Fibroblast of mammary gland (primary cell): ENCODE measurements at regions not wholly inside any gene's neighbourhood (a gene's known extent, or its start where the extent isn't known, plus 50 kb on each side); places are given as distances from the start of the nearest gene placed in this dataset.
"Not testable (repeated sequence)": the region's sequence is repeated elsewhere in the genome, so short reads cannot be mapped to it uniquely, and the experiment has no call there.

Source experiments
- DNase-seq: peaks from one replicate; pipeline ENCODE4 v3.0.0-alpha.2; 2010; ENCODE audit warnings: low read depth
- H3K4me3 ChIP-seq: 2 replicates; pipeline ENCODE4 v1.5.1; 2011; ENCODE audit warnings: low read depth, mild to moderate bottlenecking, low read length, moderate library complexity; ENCODE audit not compliant: control insufficient read depth
- TF ChIP-seq, protein P1 (sequence below): conservative IDR thresholded peaks from 2 replicates; pipeline ENCODE4 v1.5.1; 2011; ENCODE audit warnings: low read depth, low read length, inconsistent platforms; ENCODE audit not compliant: control insufficient read depth, insufficient read depth

DNA sequence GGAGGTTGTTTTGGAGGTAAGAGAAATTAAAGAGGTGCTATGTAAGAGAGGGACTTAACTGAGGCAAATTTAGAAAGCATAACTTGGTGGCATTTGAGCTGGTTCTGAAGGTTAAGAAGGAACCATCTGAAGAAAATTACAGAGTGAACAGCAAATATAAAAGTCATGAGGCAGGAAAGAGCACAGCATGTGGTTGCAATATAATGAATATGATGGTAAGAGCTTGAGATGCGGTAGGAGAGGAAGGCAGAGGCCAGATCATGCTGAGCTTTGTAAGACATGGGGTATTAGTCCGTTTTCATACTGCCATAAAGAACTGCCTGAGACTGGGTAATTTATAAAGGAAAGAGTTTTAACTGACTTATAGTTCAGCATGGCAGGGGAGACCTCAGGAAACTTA, 279.1 kb downstream of the UTRN start:
- DNase-seq = no peak
- no peak overlapping the region for H3K4me3 ChIP-seq
- TF ChIP-seq, protein P1, sequence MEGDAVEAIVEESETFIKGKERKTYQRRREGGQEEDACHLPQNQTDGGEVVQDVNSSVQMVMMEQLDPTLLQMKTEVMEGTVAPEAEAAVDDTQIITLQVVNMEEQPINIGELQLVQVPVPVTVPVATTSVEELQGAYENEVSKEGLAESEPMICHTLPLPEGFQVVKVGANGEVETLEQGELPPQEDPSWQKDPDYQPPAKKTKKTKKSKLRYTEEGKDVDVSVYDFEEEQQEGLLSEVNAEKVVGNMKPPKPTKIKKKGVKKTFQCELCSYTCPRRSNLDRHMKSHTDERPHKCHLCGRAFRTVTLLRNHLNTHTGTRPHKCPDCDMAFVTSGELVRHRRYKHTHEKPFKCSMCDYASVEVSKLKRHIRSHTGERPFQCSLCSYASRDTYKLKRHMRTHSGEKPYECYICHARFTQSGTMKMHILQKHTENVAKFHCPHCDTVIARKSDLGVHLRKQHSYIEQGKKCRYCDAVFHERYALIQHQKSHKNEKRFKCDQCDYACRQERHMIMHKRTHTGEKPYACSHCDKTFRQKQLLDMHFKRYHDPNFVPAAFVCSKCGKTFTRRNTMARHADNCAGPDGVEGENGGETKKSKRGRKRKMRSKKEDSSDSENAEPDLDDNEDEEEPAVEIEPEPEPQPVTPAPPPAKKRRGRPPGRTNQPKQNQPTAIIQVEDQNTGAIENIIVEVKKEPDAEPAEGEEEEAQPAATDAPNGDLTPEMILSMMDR = no peak

DNA sequence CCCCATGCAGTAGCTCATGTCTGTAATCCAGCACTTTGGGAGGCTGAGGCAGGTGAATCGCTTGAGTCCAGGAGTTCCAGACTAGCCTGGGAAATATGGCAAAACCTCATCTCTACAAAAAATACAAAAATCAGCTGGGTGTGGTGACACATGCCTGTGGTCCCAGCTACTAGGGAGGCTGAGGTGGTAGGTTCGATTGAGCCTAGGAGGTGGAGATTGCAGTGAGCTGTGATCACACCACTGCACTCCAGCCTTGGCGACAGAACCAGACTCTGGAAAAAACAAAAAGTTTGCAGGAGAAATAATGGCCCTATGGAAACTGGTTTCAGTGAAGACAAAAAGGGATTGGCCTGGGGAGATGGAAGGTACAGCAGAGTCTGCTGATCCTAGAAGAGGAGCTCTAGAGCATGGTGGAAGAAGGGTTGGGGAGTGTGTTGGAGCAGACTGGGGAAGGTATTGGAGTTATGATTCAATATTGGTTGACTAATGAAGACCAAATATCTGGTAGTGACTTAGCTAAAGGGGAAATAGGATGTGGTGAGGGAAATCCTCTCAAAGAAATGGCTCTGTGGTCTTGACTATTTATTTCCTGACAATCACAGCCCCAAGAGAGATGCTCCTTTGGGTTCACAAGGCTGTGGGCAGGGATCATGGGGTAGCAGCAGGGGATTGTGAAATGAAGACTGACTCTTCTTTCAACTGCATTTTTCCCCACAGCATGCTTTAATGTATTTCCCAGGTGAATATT, 281.9 kb downstream of the UTRN start:
- peak; percentile 59 for DNase-seq
- no peak overlapping the region for H3K4me3 ChIP-seq
- TF ChIP-seq, protein P1 = no peak

DNA sequence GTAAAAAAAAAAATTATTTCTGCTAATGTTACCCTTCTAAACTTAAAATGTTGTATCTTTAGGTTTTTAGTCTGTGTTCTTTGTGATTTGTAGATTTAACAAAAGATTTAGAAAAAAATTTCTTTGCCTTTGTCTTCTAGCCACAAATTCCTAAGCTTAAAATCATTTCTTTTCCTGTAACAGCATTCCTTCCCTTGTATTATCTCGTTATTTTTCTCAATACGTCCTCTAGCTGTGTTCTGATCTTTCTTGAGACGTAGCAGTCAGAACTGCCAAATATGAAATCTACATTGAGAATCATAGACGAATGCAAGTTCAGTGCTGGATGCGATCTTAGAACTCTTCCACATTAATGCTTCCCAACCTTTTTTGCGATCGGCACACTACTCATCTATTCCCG, 283.1 kb downstream of the UTRN start:
- DNase-seq = no peak
- no peak overlapping the region for H3K4me3 ChIP-seq
- TF ChIP-seq, protein P1 = no peak

DNA sequence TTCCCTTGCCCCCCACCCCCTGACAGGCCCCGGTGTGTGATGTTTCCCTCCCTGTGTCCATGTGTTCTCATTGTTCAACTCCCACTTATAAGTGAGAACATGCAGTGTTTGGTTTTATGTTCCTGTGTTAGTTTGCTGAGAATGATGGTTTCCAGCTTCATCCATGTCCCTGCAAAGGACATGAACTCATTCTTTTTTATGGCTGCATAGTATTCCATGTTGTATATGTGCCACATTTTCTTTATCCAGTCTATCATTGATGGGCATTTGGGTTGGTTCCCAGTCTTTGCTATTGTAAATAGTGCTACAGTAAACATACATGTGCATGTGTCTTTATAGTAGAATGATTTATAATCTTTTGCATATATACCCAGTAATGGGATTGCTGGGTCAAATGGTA, 287.4 kb downstream of the UTRN start:
- not testable (repeated sequence) for H3K4me3 ChIP-seq, DNase-seq

DNA sequence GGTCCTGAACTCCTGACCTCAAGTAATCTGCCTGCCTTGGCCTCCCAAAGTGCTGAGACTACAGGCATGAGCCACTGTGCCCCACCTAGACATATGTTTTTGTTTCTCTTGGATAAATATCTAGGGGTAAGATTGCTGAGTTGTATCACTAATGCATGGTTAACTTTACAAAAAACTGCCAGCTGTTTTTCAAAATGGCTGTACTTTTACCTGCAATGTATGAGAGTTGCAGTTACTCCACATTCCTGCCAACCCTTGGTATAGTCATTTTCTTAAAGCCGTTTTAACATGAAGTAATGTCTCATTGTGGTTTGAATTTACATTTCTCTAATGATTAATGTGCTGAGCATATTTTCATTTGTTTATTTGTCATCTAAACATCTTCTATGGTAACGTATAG, 289.7 kb downstream of the UTRN start:
- TF ChIP-seq, protein P1 = no peak
- no peak overlapping the region for H3K4me3 ChIP-seq
- no peak for DNase-seq

DNA sequence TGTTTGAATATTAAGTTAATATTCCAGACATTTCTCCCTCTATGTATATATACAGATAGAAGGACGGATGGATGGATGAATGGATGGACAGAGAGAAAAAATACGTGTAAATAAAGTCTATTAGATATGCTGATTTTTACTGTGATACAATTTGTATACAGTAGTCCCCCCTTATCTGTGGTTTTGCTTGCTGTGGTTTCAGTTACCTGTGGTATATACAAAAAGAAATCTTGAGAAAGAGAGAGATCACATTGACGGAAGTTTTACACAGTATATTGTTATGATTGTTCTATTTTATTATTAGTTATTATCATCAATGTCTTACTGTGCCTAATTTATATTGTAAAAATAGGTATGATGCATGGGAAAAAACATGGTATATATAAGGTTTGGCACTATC, 290.2 kb downstream of the UTRN start:
- H3K4me3 ChIP-seq = no peak overlapping the region
- no peak for DNase-seq
- TF ChIP-seq, protein P1 = no peak

DNA sequence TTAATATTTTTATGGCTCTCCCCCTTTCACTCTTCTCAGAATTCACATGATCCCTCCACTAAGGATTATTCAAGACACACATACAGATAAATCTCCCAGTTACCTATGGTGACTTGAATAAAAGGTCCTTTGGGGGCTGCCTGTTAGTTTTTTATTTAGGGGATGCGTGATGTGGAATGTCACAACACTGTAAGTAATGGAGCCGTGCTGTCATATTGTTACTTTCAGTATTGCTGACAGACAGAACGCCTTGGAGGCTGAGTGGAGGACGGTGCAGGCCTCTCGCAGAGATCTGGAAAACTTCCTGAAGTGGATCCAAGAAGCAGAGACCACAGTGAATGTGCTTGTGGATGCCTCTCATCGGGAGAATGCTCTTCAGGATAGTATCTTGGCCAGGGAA, 291.7 kb downstream of the UTRN start:
- no peak for DNase-seq
- TF ChIP-seq, protein P1 = no peak
- no peak overlapping the region for H3K4me3 ChIP-seq
